ENCODE measurements at regions not wholly inside any gene's neighbourhood (a gene's known extent, or its start where the extent isn't known, plus 50 kb on each side); places are given as distances from the start of the nearest gene placed in this dataset.

GRCh38 chr11:97645736-97646135 is 1255.9 kb downstream of the JRKL start:
- no peak for TF ChIP-seq BHLHE40 (IDR thresholded peaks at IDR 0.05; ENCODE audit: borderline replicate concordance)
- TF ChIP-seq SP1 (IDR thresholded peaks at IDR 0.05): no peak
- no peak for TF ChIP-seq FOXK2 (IDR thresholded peaks at IDR 0.05)
